Activated CD4-positive, alpha-beta T cell treated with anti-CD3 and anti-CD28 coated beads, Interleukin-2, amount 10 ng/mL, durations not matched to agents 24 days and 14 days (primary cell): ENCODE measurements at regions not wholly inside any gene's neighbourhood (a gene's known extent, or its start where the extent isn't known, plus 50 kb on each side); places are given as distances from the start of the nearest gene placed in this dataset.
"Not testable (repeated sequence)": the region's sequence is repeated elsewhere in the genome, so short reads cannot be mapped to it uniquely, and the experiment has no call there.

Experiments
- DNase-seq: peaks from one replicate; pipeline ENCODE4 v3.0.0; 2022
- H3K27ac Mint-ChIP-seq: one replicate; pipeline ENCODE4 v1.8.0; 2022; ENCODE audit warnings: mild to moderate bottlenecking, mixed read lengths
- H3K27me3 Mint-ChIP-seq: one replicate; pipeline ENCODE4 v1.8.0; 2022; ENCODE audit warnings: mixed read lengths
- H3K36me3 Mint-ChIP-seq: one replicate; pipeline ENCODE4 v1.8.0; 2022; ENCODE audit warnings: low read depth, mild to moderate bottlenecking, mixed read lengths
- H3K4me1 Mint-ChIP-seq: one replicate; pipeline ENCODE4 v1.8.0; 2021; ENCODE audit warnings: mixed read lengths
- H3K4me3 Mint-ChIP-seq: one replicate; pipeline ENCODE4 v1.8.0; 2022; ENCODE audit warnings: mild to moderate bottlenecking, moderate library complexity, mixed read lengths
- H3K9me3 Mint-ChIP-seq: one replicate; pipeline ENCODE4 v1.8.0; 2021; ENCODE audit warnings: mixed read lengths
- intact Hi-C: fragments of 100-400 bp; cut with micrococcal nuclease; formaldehyde crosslinking; loops from one replicate; pipeline ENCODE4 v1.15.1; 2023

- no peaks in the 10 kb centered on the region for H3K36me3 Mint-ChIP-seq
- no peak for DNase-seq
- no peak overlapping the region for H3K27ac Mint-ChIP-seq
- intact Hi-C loops: no loop called here
- H3K9me3 Mint-ChIP-seq: no peaks in the 10 kb centered on the region
- no peak overlapping the region for H3K4me3 Mint-ChIP-seq
- no peaks in the 10 kb centered on the region for H3K4me1 Mint-ChIP-seq
- no peaks in the 10 kb centered on the region for H3K27me3 Mint-ChIP-seq
Measured at GRCh38 chr5:145632701-145633100, 202.4 kb downstream of the PRELID2 start.

- Mint-ChIP-seq H3K36me3 (no peaks in the 10 kb centered on the region), H3K9me3 (no peaks in the 10 kb centered on the region), H3K4me3 (no peak overlapping the region), H3K27me3 (no peaks in the 10 kb centered on the region), H3K27ac (no peak overlapping the region), H3K4me1 (no peaks in the 10 kb centered on the region)
- no peak for DNase-seq
- intact Hi-C loops: no loop called here
Measured at GRCh38 chr5:145629047-145629446, 206.1 kb downstream of the PRELID2 start.

DNA sequence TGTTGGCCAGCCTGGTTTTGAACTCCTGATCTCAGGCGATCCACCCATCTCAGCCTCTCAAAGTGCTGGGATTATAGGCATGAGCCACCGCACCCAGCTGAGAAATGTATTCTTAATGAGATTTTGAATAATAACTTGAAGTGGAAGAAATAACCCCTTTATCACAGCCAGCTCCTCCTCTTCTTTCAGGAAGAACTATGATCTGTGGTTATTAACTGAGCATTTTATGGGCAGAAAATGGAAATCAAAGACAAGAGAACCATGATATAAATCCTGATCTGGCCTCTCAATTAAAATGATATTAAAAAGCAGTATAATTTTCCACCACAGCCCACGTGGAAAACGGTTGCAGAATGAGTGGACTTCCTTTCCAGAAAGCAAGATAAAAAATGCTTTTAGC is 206.6 kb downstream of the PRELID2 start:
- no peak for DNase-seq
- no peak overlapping the region for H3K27ac Mint-ChIP-seq
- no peaks in the 10 kb centered on the region for H3K27me3 Mint-ChIP-seq
- intact Hi-C loops: no loop called here
- no peaks in the 10 kb centered on the region for H3K4me1 Mint-ChIP-seq
- no peaks in the 10 kb centered on the region for H3K9me3 Mint-ChIP-seq
- no peak overlapping the region for H3K4me3 Mint-ChIP-seq
- H3K36me3 Mint-ChIP-seq: no peaks in the 10 kb centered on the region

DNA sequence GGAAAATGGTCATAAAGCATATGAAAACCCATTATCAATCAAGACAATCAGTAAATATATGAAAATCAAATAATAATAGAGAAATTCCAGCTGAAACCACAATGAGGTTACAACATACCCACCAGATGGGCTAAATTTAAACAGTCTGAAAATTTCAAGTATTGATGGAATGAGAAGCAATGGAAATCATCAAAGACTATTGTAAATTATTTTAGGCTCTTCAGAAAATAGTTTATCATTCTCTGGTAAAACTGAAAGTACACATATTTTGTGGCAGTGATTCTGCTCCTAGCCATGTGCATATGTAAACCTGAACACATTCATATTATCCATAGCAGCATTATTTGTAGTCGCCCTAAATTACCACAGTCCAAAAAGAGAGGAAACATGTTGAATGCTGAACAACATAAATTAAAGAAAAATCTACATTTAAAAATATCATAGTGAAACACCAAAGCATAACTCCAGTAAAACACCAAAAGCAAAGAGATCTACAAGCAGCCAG is 215.3 kb downstream of the PRELID2 start:
- H3K27me3 Mint-ChIP-seq: no peaks in the 10 kb centered on the region
- H3K36me3 Mint-ChIP-seq: no peaks in the 10 kb centered on the region
- DNase-seq: no peak
- no peaks in the 10 kb centered on the region for H3K9me3 Mint-ChIP-seq
- H3K27ac Mint-ChIP-seq: no peak overlapping the region
- no peak overlapping the region for H3K4me3 Mint-ChIP-seq
- H3K4me1 Mint-ChIP-seq: no peaks in the 10 kb centered on the region
- intact Hi-C loops: no loop called here

DNA sequence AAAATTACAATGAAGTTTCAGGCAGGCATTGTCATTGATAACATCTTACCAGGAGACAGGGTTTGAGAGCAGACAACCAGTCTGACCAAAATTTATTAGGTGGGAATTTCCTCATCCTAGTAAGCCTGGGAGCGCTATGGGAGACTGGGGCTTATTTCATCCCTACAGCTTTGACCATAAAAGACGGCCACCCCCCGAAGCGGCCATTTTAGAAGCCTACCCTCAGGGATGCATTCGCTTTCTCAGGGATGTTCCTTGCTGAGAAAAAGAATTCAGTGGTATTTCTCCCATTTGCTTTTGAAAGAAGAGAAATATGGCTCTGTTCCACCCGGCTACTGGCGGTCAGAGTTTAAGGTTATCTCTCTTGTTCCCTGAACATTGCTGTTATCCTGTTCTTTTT is 218.4 kb downstream of the PRELID2 start:
- intact Hi-C loops, H3K9me3 Mint-ChIP-seq, H3K4me3 Mint-ChIP-seq, DNase-seq, H3K27me3 Mint-ChIP-seq, H3K27ac Mint-ChIP-seq, H3K4me1 Mint-ChIP-seq, H3K36me3 Mint-ChIP-seq: not testable (repeated sequence)

GRCh38 chr5:145598983-145599382 is 236.2 kb downstream of the PRELID2 start:
- Mint-ChIP-seq H3K27me3 (no peaks in the 10 kb centered on the region), H3K27ac (no peak overlapping the region), H3K4me3 (no peak overlapping the region), H3K9me3 (no peaks in the 10 kb centered on the region), H3K4me1 (no peaks in the 10 kb centered on the region), H3K36me3 (no peaks in the 10 kb centered on the region)
- intact Hi-C loops: no loop called here
- no peak for DNase-seq

DNA sequence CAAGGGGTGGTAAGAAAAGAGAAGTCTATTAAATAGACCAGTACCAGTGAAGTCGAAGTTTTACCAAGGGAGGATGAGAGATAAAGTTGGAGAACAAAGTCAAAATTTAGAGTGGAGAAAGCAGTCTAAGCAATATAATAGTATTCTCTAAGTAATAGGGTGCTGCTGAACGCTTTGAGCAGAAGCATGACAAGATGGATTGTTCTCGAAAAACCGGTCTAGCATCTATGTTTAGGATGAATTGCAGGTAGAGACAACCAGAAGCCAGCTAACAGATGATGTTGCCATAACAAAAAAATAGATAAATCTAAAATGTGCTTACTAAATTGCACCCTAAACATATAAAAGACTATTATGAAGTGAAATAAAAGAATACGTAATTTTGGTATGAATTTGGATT is 237.0 kb downstream of the PRELID2 start:
- Mint-ChIP-seq H3K36me3 (no peaks in the 10 kb centered on the region), H3K4me3 (no peak overlapping the region), H3K9me3 (no peaks in the 10 kb centered on the region), H3K27me3 (no peaks in the 10 kb centered on the region), H3K27ac (no peak overlapping the region), H3K4me1 (no peaks in the 10 kb centered on the region)
- no peak for DNase-seq
- intact Hi-C loops: no loop called here

DNA sequence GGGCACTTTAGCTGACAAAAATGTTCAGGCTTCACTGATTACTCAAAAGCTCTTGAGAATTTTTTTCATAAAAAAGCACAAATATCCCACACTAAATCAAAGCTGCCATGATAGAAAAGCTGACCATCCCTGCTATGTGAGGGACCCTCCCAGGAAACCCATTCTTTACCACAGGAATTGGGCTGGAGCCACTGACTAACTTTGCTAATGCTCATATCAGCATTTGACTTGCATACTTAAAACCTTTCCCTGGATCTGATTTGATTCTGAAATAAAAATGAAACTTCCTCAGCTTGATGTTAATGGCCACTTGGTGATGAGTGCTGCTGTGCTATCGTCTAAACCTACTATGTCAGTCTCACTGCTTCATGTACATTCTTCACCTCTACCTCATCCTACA is 243.6 kb downstream of the PRELID2 start:
- intact Hi-C loops: no loop called here
- Mint-ChIP-seq H3K4me3 (no peak overlapping the region), H3K27me3 (no peaks in the 10 kb centered on the region), H3K4me1 (no peaks in the 10 kb centered on the region), H3K27ac (no peak overlapping the region), H3K36me3 (no peaks in the 10 kb centered on the region), H3K9me3 (no peaks in the 10 kb centered on the region)
- DNase-seq: no peak

DNA sequence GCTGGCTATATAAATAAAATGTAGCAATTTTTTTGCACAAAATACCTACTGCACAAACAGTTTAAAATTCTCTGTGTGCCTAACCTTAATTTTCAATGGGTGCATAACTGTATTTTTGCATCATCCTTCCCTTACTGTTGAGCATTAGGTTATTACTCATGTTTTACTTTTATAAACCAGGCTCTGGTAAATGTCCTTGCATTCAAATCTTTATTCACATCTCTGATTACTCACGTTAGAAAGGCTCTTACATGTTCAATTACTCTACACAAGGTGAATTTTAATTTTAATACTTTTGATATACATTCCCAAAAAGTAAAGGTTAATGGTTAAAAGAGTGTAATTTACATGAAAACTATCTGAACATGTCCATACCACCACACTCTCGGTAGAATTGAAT is 246.1 kb downstream of the PRELID2 start:
- intact Hi-C loops: no loop called here
- no peaks in the 10 kb centered on the region for H3K4me1 Mint-ChIP-seq
- H3K9me3 Mint-ChIP-seq: no peaks in the 10 kb centered on the region
- H3K27ac Mint-ChIP-seq: no peak overlapping the region
- no peak overlapping the region for H3K4me3 Mint-ChIP-seq
- no peak for DNase-seq
- no peaks in the 10 kb centered on the region for H3K36me3 Mint-ChIP-seq
- no peaks in the 10 kb centered on the region for H3K27me3 Mint-ChIP-seq

DNA sequence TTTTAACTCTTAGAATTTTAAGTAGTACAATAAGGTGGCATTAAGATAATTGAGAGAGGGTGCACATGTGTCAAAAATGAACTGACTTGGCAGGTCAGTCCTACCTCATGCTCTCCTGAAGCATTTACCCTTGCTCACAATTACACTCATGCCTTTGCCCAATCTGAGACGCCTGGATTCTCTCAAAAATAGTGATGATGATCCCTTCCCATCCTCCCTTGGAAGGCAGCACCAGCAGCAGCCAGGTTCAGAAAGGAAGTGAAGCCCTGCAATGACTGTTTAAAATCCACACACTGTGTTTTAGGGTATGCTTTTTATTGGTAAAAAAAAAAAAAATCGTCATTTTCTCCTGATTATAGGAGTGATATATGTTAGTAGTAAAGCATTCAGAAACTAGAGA is 246.6 kb downstream of the PRELID2 start:
- H3K27ac Mint-ChIP-seq: no peak overlapping the region
- no peak for DNase-seq
- H3K9me3 Mint-ChIP-seq: no peaks in the 10 kb centered on the region
- H3K4me1 Mint-ChIP-seq: no peaks in the 10 kb centered on the region
- intact Hi-C loops: no loop called here
- no peak overlapping the region for H3K4me3 Mint-ChIP-seq
- no peaks in the 10 kb centered on the region for H3K36me3 Mint-ChIP-seq
- H3K27me3 Mint-ChIP-seq: no peaks in the 10 kb centered on the region

DNA sequence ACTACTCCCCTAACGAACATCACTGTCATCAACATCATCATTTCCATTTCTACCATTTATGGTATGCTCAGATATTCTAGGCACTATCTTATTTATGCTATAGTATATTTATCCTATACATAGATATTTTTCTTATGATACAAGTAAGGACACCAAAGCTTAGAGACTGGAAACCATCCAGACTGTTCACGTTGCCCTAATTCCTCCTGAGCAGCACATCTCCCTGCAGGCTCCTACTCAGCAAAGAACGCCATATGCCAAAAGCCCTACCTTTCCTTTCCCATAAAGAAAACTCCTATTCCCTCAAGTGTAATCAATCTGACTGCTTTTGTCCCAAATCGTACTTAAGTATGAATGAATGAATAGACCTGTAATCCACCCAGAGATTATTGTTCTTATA is 247.0 kb downstream of the PRELID2 start:
- Mint-ChIP-seq H3K27ac (no peak overlapping the region), H3K4me1 (no peaks in the 10 kb centered on the region), H3K9me3 (no peaks in the 10 kb centered on the region), H3K36me3 (no peaks in the 10 kb centered on the region), H3K4me3 (no peak overlapping the region), H3K27me3 (no peaks in the 10 kb centered on the region)
- no peak for DNase-seq
- intact Hi-C loops: no loop called here

- Mint-ChIP-seq H3K27ac (no peak overlapping the region), H3K27me3 (no peaks in the 10 kb centered on the region), H3K4me3 (no peak overlapping the region), H3K36me3 (no peaks in the 10 kb centered on the region), H3K4me1 (no peaks in the 10 kb centered on the region), H3K9me3 (no peaks in the 10 kb centered on the region)
- intact Hi-C loops: no loop called here
- no peak for DNase-seq
Measured at GRCh38 chr5:145587710-145588109, 247.4 kb downstream of the PRELID2 start.

- intact Hi-C loops: no loop called here
- no peaks in the 10 kb centered on the region for H3K4me1 Mint-ChIP-seq
- no peak for DNase-seq
- no peak overlapping the region for H3K27ac Mint-ChIP-seq
- H3K9me3 Mint-ChIP-seq: no peaks in the 10 kb centered on the region
- H3K27me3 Mint-ChIP-seq: no peaks in the 10 kb centered on the region
- H3K4me3 Mint-ChIP-seq: no peak overlapping the region
- no peaks in the 10 kb centered on the region for H3K36me3 Mint-ChIP-seq
Measured at GRCh38 chr5:145587308-145587672, 247.9 kb downstream of the PRELID2 start.

GRCh38 chr5:145586661-145587307 is 248.4 kb downstream of the PRELID2 start:
- intact Hi-C loops: no loop called here
- no peak overlapping the region for H3K27ac Mint-ChIP-seq
- no peak for DNase-seq
- no peaks in the 10 kb centered on the region for H3K9me3 Mint-ChIP-seq
- no peak overlapping the region for H3K4me3 Mint-ChIP-seq
- H3K36me3 Mint-ChIP-seq: no peaks in the 10 kb centered on the region
- no peaks in the 10 kb centered on the region for H3K4me1 Mint-ChIP-seq
- H3K27me3 Mint-ChIP-seq: no peaks in the 10 kb centered on the region

DNA sequence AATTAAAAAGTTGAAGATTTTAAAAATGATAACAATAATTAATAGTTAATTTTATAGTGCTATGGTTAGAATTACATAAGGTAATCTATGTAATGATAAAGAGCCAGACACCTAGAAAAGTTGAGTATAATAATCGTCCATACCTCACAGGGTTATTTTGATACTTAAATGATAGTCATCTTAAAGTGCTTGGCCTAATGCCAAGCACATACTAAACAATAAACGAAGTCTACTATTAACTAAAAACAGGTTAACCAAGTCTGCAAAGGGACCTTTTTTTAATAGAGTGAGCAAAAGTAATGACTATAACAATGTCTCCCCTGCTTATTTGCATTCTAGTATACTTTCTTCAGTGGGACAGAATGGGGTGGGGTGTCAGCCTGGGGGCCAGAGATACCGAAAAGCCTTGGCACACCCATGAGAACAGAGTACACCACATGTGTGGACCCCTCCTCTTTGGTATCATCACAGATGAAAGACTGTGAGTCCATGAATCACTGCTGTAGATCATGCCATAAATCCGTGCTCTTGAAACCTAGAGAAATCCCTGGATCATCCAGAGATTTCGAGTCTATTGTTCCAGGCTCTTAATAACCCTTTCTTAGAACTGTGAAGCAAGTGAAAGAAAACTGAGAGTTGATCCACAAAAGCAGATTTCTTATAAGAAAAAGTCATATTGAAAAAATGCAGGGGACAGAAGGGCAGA is 249.5 kb downstream of the PRELID2 start:
- Mint-ChIP-seq H3K27me3 (no peaks in the 10 kb centered on the region), H3K9me3 (no peaks in the 10 kb centered on the region), H3K4me1 (no peaks in the 10 kb centered on the region), H3K36me3 (no peaks in the 10 kb centered on the region), H3K4me3 (no peak overlapping the region), H3K27ac (no peak overlapping the region)
- no peak for DNase-seq
- intact Hi-C loops: no loop called here
